Islet of Langerhans (tissue), 1 donor: ENCODE measurements at regions not wholly inside any gene's neighbourhood (a gene's known extent, or its start where the extent isn't known, plus 50 kb on each side); places are given as distances from the start of the nearest gene placed in this dataset.
"Not testable (repeated sequence)": the region's sequence is repeated elsewhere in the genome, so short reads cannot be mapped to it uniquely, and the experiment has no call there.

Experiments used
- FAIRE-seq: peaks from one replicate; lab custom pipeline; 2011; peaks lifted over from hg19 to GRCh38; lab: Jason Lieb, UNC

GRCh38 chr1:219863816-219864215 is 64.5 kb downstream of the SLC30A10 start:
- not testable (repeated sequence) for FAIRE-seq

GRCh38 chr1:219862366-219862765 is 66.0 kb downstream of the SLC30A10 start:
- FAIRE-seq = no peak

DNA sequence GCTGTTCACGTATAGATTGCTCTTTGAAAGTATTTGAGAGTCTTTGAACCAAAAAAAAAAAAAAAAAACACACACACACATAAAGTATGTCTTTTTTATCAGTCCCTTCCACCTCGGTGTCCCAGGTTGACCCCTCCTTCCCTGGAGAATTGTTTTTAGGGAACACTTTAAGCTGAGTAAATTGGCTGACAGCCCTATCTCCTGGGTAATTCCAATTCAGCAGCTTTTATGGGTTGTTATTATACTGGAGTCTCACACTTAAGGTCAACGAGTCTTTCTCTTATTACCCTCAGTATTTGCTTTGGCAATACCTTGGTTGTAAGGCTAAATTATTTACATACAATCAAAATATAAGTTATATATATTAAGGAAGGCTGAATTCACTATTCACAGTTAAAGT is 69.4 kb downstream of the SLC30A10 start:
- FAIRE-seq = no peak

GRCh38 chr1:219847215-219847855 is 81.0 kb downstream of the SLC30A10 start:
- no peak for FAIRE-seq

DNA sequence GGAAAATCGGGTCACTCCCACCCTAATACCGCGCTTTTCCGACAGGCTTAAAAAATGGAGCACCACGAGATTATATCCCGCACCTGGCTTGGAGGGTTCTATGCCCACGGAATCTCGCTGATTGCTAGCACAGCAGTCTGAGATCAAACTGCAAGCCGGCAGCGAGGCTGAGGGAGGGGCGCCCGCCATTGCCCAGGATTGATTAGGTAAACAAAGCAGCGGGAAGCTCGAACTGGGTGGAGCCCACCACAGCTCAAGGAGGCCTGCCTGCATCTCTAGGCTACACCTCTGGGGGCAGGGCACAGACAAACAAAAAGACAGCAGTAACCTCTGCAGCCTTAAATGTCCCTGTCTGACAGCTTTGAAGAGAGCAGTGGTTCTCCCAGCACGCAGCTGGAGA is 88.8 kb downstream of the SLC30A10 start:
- not testable (repeated sequence) for FAIRE-seq

GRCh38 chr1:219837994-219838294 is 90.4 kb downstream of the SLC30A10 start:
- no peak for FAIRE-seq

DNA sequence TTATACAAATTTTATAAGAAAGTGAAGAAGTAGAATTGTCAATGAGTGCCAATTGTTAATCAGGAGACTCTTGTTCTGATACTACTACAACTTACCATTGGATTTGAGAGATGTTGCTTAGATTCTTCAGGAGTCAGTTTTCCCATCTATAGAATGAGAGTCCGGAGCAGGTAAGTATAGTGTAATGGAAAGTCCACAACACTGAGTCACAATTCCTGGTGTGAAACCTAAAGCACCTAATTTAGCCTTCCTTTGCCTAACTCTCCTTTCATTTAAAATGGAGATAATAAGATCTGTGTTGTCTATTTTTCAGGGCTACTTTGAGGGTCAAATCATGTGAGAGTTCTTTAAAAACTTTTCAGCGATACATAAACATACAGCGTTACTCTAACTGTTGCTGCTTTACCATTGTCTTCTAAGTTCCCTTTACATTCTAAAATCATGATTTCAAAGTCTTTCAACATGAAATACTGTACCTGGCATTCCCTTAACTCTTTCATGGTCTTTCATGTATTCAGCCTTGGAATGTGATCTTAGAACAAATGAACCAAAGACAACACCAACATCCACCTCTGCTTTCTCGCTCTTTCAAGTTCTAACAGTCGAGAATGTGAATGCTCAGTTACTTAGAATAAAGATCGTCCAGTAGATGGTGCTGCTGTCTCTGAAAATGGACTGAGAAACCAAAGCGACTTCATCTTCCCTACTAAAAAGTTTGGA is 90.9 kb downstream of the SLC30A10 start:
- no peak for FAIRE-seq

DNA sequence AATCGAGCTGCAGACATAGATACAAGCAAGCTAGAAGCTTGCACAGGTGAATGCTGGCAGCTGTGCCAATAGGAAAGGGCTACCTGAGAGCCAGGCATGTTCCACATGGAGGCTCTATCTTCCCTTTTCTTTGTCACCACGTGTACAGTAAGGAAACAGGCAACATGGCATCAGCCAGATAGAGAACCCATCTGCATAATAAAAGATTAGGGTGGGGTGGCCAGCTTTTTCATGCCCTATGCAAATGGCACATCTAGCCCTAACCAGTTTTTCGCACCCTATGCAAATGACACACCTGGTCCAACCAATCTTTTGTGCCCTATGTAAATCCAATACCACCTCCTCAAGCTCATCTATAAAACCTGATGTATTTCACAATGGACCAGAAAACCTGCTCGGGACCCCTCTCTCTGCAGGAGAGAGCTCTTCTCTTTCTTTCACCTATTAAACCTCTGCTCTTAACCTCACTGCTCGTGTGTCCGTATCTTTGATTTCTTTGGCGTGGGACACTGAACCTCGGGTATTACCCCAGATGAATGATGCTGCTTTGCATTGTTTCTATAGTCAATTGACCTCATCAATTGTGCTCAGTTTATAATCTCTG is 93.9 kb downstream of the SLC30A10 start:
- no peak for FAIRE-seq

DNA sequence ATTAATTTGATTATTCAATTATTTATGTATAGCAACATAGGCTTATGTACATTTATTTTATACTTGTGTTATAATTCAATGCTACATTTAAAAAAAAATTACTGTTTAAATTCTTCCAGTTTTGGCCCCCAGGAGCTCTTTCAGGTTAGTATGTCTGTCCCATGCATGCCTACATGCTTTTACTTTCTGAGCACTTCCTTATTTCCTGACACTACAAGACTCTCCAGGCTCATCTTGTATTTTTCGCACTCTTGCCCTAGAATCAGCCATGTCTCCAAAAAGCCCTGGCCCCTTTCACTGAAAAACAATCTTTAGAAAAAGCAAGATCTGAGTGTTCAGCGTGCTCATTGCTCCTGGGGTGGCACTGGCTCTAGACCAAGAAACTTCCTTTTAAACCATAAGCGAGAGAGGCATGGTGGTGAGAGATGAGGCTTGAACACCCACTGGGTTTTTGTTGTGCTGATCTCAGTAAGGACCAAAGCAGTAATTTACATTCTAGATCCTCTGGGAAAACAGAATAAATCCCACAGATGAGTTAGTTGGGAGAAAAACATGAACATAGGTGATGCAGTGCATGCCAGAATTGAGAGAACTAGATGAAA is 95.0 kb downstream of the SLC30A10 start:
- no peak for FAIRE-seq

GRCh38 chr1:219826290-219826689 is 102.1 kb downstream of the SLC30A10 start:
- FAIRE-seq = no peak

GRCh38 chr1:219825355-219825754 is 103.0 kb downstream of the SLC30A10 start:
- FAIRE-seq = no peak

- no peak for FAIRE-seq
Measured at GRCh38 chr1:219824338-219824737, 104.0 kb downstream of the SLC30A10 start.

DNA sequence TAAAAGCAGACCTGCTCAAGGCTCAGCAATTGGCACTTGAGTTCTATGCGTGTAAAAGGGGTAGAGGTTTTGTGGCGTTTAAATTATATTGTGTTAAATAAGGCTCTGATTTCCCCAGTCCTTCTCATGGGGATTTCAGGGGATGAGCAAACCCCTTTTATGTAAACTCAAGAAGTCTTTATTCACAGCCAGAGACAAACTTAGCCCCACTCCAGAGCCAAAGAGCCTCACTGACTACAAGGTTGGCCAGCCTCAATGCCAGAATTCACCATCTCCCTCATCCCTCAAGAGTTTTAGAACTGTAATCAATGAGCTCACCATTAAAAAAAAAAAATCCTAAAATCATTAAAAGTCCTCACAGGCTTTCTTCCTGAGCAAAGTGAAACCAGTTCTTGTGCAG is 107.8 kb downstream of the SLC30A10 start:
- no peak for FAIRE-seq

- FAIRE-seq = no peak
Measured at GRCh38 chr1:219817914-219818313, 110.4 kb downstream of the SLC30A10 start.

DNA sequence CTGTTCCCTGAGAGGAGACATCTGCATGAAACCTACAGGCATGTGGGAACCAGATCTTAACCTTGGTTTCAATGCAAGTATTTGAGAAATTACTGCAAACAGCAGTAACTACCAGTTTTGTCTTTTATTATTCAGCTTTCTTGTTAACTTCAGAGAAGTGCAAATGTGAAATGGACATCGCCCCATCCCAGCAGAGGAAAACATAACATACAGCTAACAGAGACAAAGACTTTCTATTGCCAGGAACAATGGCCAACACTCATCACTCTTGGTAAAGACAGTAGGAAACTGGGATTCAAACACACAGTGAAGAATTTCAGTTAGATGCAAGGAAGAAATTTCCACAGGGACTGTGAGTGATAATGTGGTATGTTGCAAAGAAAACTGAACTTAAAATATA is 115.1 kb downstream of the SLC30A10 start:
- no peak for FAIRE-seq

GRCh38 chr1:219812491-219813203 is 115.7 kb downstream of the SLC30A10 start:
- FAIRE-seq = peak; percentile 68

- no peak for FAIRE-seq
Measured at GRCh38 chr1:219812086-219812485, 116.3 kb downstream of the SLC30A10 start.

- FAIRE-seq = no peak
Measured at GRCh38 chr1:219810451-219810850, 117.9 kb downstream of the SLC30A10 start.

GRCh38 chr1:219808790-219809189 is 119.6 kb downstream of the SLC30A10 start:
- no peak for FAIRE-seq

- no peak for FAIRE-seq
Measured at GRCh38 chr1:219806642-219807041, 121.7 kb downstream of the SLC30A10 start.

- no peak for FAIRE-seq
Measured at GRCh38 chr1:219806020-219806419, 122.3 kb downstream of the SLC30A10 start.

GRCh38 chr1:219805191-219805590 is 123.2 kb downstream of the SLC30A10 start:
- FAIRE-seq = no peak
